Nephron progenitor cell (in vitro differentiated cells): ENCODE measurements at regions not wholly inside any gene's neighbourhood (a gene's known extent, or its start where the extent isn't known, plus 50 kb on each side); places are given as distances from the start of the nearest gene placed in this dataset.

ENCODE experiments used
- DNase-seq: peaks from one replicate; pipeline ENCODE4 v3.0.0; 2021
- H3K27ac Mint-ChIP-seq: 2 replicates; pipeline ENCODE4 v1.8.0; 2021; ENCODE audit warnings: mild to moderate bottlenecking, moderate library complexity, mixed read lengths
- H3K27me3 Mint-ChIP-seq: 2 replicates; pipeline ENCODE4 v1.8.0; 2021; ENCODE audit warnings: mild to moderate bottlenecking, low read depth, mixed read lengths; ENCODE audit not compliant: poor library complexity
- H3K36me3 Mint-ChIP-seq: 2 replicates; pipeline ENCODE4 v1.8.0; 2021; ENCODE audit warnings: low read depth, mixed read lengths
- H3K4me1 Mint-ChIP-seq: 2 replicates; pipeline ENCODE4 v1.8.0; 2021; ENCODE audit warnings: mixed read lengths
- H3K4me3 Mint-ChIP-seq: 2 replicates; pipeline ENCODE4 v1.8.0; 2021; ENCODE audit warnings: mild to moderate bottlenecking, moderate library complexity, mixed read lengths
- H3K9me3 Mint-ChIP-seq: 2 replicates; pipeline ENCODE4 v1.8.0; 2021; ENCODE audit warnings: mild to moderate bottlenecking, moderate library complexity, mixed read lengths
- TF ChIP-seq, protein P1 (sequence below): fragments of 200-600 bp; sonication (generic); IDR thresholded peaks from 2 replicates; pipeline ENCODE4 v1.5.0; 2021; ENCODE audit warnings: antibody characterized with exemption

DNA sequence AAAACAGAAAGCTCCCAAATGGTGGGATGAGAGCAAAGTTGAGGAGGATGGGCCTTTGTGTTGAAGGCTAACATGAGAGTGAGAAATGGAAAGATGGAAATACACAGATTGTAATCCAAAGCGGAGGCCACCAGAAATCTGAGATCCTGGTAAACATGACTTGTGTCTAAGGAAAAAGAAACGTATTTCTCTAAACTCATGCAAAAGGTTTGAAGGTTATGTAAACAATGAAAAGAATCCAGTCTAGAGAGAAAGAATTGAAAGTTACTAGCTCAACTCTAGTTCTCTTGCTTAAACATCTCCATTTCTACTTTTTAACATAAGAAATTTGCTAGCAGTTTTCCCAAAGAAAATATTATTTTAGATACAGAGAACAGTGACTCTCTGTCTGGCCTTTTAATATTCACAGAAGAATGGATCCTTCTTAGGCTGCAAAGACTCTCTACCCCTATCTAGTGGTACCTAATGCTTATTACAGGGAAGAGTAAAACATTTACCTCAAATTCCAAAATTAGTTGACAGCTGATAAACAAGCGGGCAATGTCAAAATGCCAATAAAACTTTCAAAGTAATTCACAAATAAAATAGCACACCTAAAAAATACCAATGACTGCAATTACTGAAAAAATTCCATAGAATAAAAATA, 75.8 kb upstream of the SOX5 start:
- Mint-ChIP-seq H3K9me3 (peaks cover 8% of the 10 kb centered on the region), H3K27ac (no peak overlapping the region), H3K4me1 (peaks cover 14% of the 10 kb centered on the region), H3K4me3 (no peak overlapping the region), H3K36me3 (peaks cover 20% of the 10 kb centered on the region), H3K27me3 (no peaks in the 10 kb centered on the region)
- TF ChIP-seq, protein P1, sequence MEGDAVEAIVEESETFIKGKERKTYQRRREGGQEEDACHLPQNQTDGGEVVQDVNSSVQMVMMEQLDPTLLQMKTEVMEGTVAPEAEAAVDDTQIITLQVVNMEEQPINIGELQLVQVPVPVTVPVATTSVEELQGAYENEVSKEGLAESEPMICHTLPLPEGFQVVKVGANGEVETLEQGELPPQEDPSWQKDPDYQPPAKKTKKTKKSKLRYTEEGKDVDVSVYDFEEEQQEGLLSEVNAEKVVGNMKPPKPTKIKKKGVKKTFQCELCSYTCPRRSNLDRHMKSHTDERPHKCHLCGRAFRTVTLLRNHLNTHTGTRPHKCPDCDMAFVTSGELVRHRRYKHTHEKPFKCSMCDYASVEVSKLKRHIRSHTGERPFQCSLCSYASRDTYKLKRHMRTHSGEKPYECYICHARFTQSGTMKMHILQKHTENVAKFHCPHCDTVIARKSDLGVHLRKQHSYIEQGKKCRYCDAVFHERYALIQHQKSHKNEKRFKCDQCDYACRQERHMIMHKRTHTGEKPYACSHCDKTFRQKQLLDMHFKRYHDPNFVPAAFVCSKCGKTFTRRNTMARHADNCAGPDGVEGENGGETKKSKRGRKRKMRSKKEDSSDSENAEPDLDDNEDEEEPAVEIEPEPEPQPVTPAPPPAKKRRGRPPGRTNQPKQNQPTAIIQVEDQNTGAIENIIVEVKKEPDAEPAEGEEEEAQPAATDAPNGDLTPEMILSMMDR, result peak; percentile 68
- no peak for DNase-seq

DNA sequence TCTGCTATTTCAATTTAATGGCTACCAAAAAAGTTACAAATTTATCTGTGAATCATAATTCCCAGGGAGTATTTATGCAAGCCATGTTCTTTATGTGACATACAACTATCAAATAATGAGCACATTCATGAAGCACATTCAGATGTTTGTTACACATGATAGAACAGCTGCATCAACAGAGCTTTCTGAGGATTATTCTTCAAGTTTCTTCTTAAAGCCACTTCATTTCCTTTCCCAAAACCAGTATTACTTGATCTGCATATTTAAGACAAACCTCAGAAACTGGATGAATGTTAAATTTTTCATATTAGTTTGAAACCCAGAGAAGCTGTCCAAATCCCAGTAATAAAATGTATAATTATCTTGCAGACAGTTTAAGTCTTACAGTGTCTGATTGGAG, 73.6 kb upstream of the SOX5 start:
- no peaks in the 10 kb centered on the region for H3K27me3 Mint-ChIP-seq
- DNase-seq, result no peak
- H3K4me1 Mint-ChIP-seq, result peaks cover 18% of the 10 kb centered on the region
- peaks cover 18% of the 10 kb centered on the region for H3K36me3 Mint-ChIP-seq
- peaks cover 5% of the 10 kb centered on the region for H3K9me3 Mint-ChIP-seq
- TF ChIP-seq, protein P1, result no peak
- no peak overlapping the region for H3K4me3 Mint-ChIP-seq
- H3K27ac Mint-ChIP-seq, result no peak overlapping the region

- TF ChIP-seq, protein P1, result no peak
- Mint-ChIP-seq H3K36me3 (peaks cover 14% of the 10 kb centered on the region), H3K27ac (no peak overlapping the region), H3K9me3 (peaks cover 6% of the 10 kb centered on the region), H3K4me1 (peaks cover 36% of the 10 kb centered on the region), H3K4me3 (no peak overlapping the region), H3K27me3 (no peaks in the 10 kb centered on the region)
- no peak for DNase-seq
These were observed 71.7 kb upstream of the SOX5 start for GRCh38 chr12:24021164-24021502.

- Mint-ChIP-seq H3K36me3 (peaks cover 11% of the 10 kb centered on the region), H3K9me3 (peaks cover 6% of the 10 kb centered on the region), H3K4me3 (no peak overlapping the region), H3K4me1 (peaks cover 38% of the 10 kb centered on the region), H3K27ac (no peak overlapping the region), H3K27me3 (no peaks in the 10 kb centered on the region)
- TF ChIP-seq, protein P1, result no peak
- no peak for DNase-seq
These were observed 71.1 kb upstream of the SOX5 start for GRCh38 chr12:24020397-24021163.

DNA sequence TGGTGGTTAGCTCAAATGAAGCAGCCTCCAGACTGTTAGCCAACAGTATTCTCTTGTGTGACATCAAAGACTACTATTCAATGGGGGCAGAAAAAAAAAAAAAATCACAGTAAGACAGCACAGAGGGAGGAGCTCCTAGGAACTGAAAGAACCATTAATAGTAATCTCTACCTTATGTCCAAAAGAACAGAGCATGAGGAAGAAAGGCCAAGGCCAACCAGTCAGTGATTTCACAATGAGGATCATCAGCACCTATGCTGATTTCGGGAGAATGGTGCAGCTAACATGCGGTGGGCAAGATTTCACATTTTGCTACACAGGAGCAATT, 66.3 kb upstream of the SOX5 start:
- TF ChIP-seq, protein P1, result no peak
- H3K4me3 Mint-ChIP-seq, result peak overlapping the region; percentile 16
- peaks cover 8% of the 10 kb centered on the region for H3K36me3 Mint-ChIP-seq
- H3K4me1 Mint-ChIP-seq, result peaks cover 56% of the 10 kb centered on the region
- no peak for DNase-seq
- peak overlapping the region; percentile 38 for H3K27ac Mint-ChIP-seq
- peaks cover 6% of the 10 kb centered on the region for H3K9me3 Mint-ChIP-seq
- no peaks in the 10 kb centered on the region for H3K27me3 Mint-ChIP-seq
